HEK293 (cell line): ENCODE measurements at regions not wholly inside any gene's neighbourhood (a gene's known extent, or its start where the extent isn't known, plus 50 kb on each side); places are given as distances from the start of the nearest gene placed in this dataset.

Source experiments
- CTCF ChIA-PET: fragments of 350-600 bp; formaldehyde crosslinking; extraction: SDS; loops from one replicate; lab custom pipeline; 2021; ENCODE audit warnings: antibody characterized with exemption; lab: Yijun Ruan, JAX
- POLR2A ChIA-PET: fragments of 300-600 bp; formaldehyde crosslinking; extraction: SDS; loops from one replicate; lab custom pipeline; 2020; ENCODE audit warnings: antibody characterized with exemption, inconsistent platforms; lab: Yijun Ruan, JAX
- H3K27ac ChIP-seq: fragments of 200-500 bp; sonication (Bioruptor generic); 2 replicates; pipeline ENCODE4 v1.5.1; 2014; ENCODE audit warnings: low read depth, low read length, control low read depth, inconsistent platforms; ENCODE audit errors: extremely low read depth
- H3K36me3 ChIP-seq, 2 experiments: fragments of 200-500 bp in 1 of 2; sonication (Bioruptor generic) in 1 of 2; 1 replicate in 1 of 2; 2 replicates in 1 of 2; pipeline ENCODE4 v1.5.1; 2014 to 2017; ENCODE audit warnings: inconsistent platforms in 2 of 2, low read length in 2 of 2; ENCODE audit not compliant: control insufficient read depth in 2 of 2, insufficient read depth in 1 of 2
- H3K4me1 ChIP-seq: fragments of 200-500 bp; sonication (Bioruptor generic); 2 replicates; pipeline ENCODE4 v1.5.1; 2014; ENCODE audit warnings: mild to moderate bottlenecking, low read length, inconsistent platforms; ENCODE audit not compliant: control insufficient read depth, insufficient read depth
- H3K4me3 ChIP-seq: 2 replicates; pipeline ENCODE4 v1.5.1; 2011; ENCODE audit warnings: low read depth, mild to moderate bottlenecking, control low read depth, low read length, moderate library complexity
- H3K9me3 ChIP-seq: fragments of 200-500 bp; sonication (Bioruptor generic); 2 replicates; pipeline ENCODE4 v1.5.1; 2014; ENCODE audit warnings: low read depth, low read length, inconsistent platforms; ENCODE audit not compliant: control insufficient read depth, insufficient read depth
- BCL11B ChIP-seq: fragments of 450-650 bp; formaldehyde crosslinking; IDR thresholded peaks from 2 replicates; pipeline ENCODE4 v1.5.1; 2016; ENCODE audit warnings: low read depth, missing biosample characterization, missing genetic modification characterization
- GFI1B ChIP-seq: fragments of 450-650 bp; formaldehyde crosslinking; IDR thresholded peaks from 2 replicates; pipeline ENCODE4 v1.5.1; 2016; ENCODE audit warnings: missing biosample characterization, missing genetic modification characterization
- GLIS2 ChIP-seq: fragments of 450-650 bp; formaldehyde crosslinking; IDR thresholded peaks from 2 replicates; pipeline ENCODE4 v1.5.1; 2016; ENCODE audit warnings: missing biosample characterization, missing genetic modification characterization
- IKZF3 ChIP-seq: fragments of 450-650 bp; IDR thresholded peaks from 2 replicates; pipeline ENCODE4 v1.5.0; 2018; ENCODE audit warnings: missing biosample characterization, mild to moderate bottlenecking, missing genetic modification characterization, moderate library complexity
- KLF1 ChIP-seq: fragments of 450-650 bp; formaldehyde crosslinking; IDR thresholded peaks from 2 replicates; pipeline ENCODE4 v1.5.1; 2016; ENCODE audit warnings: missing biosample characterization, missing genetic modification characterization
- REPIN1 ChIP-seq: fragments of 450-650 bp; formaldehyde crosslinking; IDR thresholded peaks from 2 replicates; pipeline ENCODE4 v1.5.1; 2017; ENCODE audit warnings: missing biosample characterization, missing genetic modification characterization, low read depth
- SETDB1 ChIP-seq: IDR thresholded peaks from one replicate; pipeline ENCODE4 v1.6.1; 2017; ENCODE audit warnings: mild to moderate bottlenecking, low read length, moderate library complexity, mixed read lengths; ENCODE audit not compliant: insufficient read length
- ZBTB6 ChIP-seq: fragments of 450-650 bp; formaldehyde crosslinking; IDR thresholded peaks from 2 replicates; pipeline ENCODE4 v1.5.1; 2017; ENCODE audit warnings: missing biosample characterization, missing genetic modification characterization
- ZEB2 ChIP-seq: fragments of 450-650 bp; formaldehyde crosslinking; IDR thresholded peaks from 2 replicates; pipeline ENCODE4 v1.5.1; 2016; ENCODE audit warnings: missing biosample characterization, missing genetic modification characterization
- ZFP3 ChIP-seq: fragments of 450-650 bp; formaldehyde crosslinking; IDR thresholded peaks from 2 replicates; pipeline ENCODE4 v1.5.1; 2016; ENCODE audit warnings: low read depth, missing biosample characterization, missing genetic modification characterization
- ZFP37 ChIP-seq: fragments of 450-650 bp; formaldehyde crosslinking; IDR thresholded peaks from 2 replicates; pipeline ENCODE4 v1.5.1; 2016; ENCODE audit warnings: missing biosample characterization, missing genetic modification characterization
- ZFP69B ChIP-seq: fragments of 450-650 bp; formaldehyde crosslinking; IDR thresholded peaks from 2 replicates; pipeline ENCODE4 v1.5.1; 2016; ENCODE audit warnings: missing biosample characterization, missing genetic modification characterization
- ZNF133 ChIP-seq: fragments of 450-650 bp; formaldehyde crosslinking; IDR thresholded peaks from 2 replicates; pipeline ENCODE4 v1.5.1; 2016; ENCODE audit warnings: missing biosample characterization, missing genetic modification characterization
- ZNF146 ChIP-seq: fragments of 450-650 bp; formaldehyde crosslinking; IDR thresholded peaks from 2 replicates; pipeline ENCODE4 v1.5.1; 2016; ENCODE audit warnings: missing biosample characterization, missing genetic modification characterization
- ZNF155 ChIP-seq: fragments of 450-650 bp; formaldehyde crosslinking; IDR thresholded peaks from 2 replicates; pipeline ENCODE4 v1.5.1; 2016; ENCODE audit warnings: missing biosample characterization, missing genetic modification characterization
- ZNF37A ChIP-seq: fragments of 450-650 bp; IDR thresholded peaks from 2 replicates; pipeline ENCODE4 v1.5.1; 2018; ENCODE audit warnings: missing biosample characterization, missing genetic modification characterization
- ZNF513 ChIP-seq: fragments of 450-650 bp; IDR thresholded peaks from 2 replicates; pipeline ENCODE4 v1.5.1; 2018; ENCODE audit warnings: missing biosample characterization, missing genetic modification characterization
- ZNF596 ChIP-seq: fragments of 450-650 bp; IDR thresholded peaks from 2 replicates; pipeline ENCODE4 v1.5.0; 2018; ENCODE audit warnings: missing biosample characterization, mild to moderate bottlenecking, missing genetic modification characterization, moderate library complexity
- ZNF621 ChIP-seq: fragments of 450-650 bp; formaldehyde crosslinking; IDR thresholded peaks from 2 replicates; pipeline ENCODE4 v1.5.1; 2017; ENCODE audit warnings: missing biosample characterization, missing genetic modification characterization
- ZNF645 ChIP-seq: fragments of 450-650 bp; formaldehyde crosslinking; IDR thresholded peaks from 2 replicates; pipeline ENCODE4; 2016; ENCODE audit warnings: missing biosample characterization, missing genetic modification characterization
- ZNF76 ChIP-seq: fragments of 450-650 bp; formaldehyde crosslinking; IDR thresholded peaks from 2 replicates; pipeline ENCODE4; 2016; ENCODE audit warnings: low read depth, missing biosample characterization, missing genetic modification characterization, borderline replicate concordance
- ZNF791 ChIP-seq: fragments of 450-650 bp; formaldehyde crosslinking; IDR thresholded peaks from 2 replicates; pipeline ENCODE4 v1.5.1; 2016; ENCODE audit warnings: missing biosample characterization, missing genetic modification characterization
- TF ChIP-seq, protein P1 (sequence below): fragments of 450-650 bp; IDR thresholded peaks from 2 replicates; pipeline ENCODE4 v1.5.1; 2018; ENCODE audit warnings: missing biosample characterization, mild to moderate bottlenecking, missing genetic modification characterization
- TF ChIP-seq, protein P2 (sequence below): IDR thresholded peaks from 2 replicates; pipeline ENCODE4 v1.6.1; 2011; ENCODE audit warnings: mild to moderate bottlenecking, low read depth, low read length, borderline replicate concordance
- TF ChIP-seq, protein P3 (sequence below): fragments of 450-650 bp; formaldehyde crosslinking; IDR thresholded peaks from 2 replicates; pipeline ENCODE4 v1.5.1; 2016; ENCODE audit warnings: missing biosample characterization, missing genetic modification characterization
- TF ChIP-seq, protein P4 (sequence below): fragments of 450-650 bp; formaldehyde crosslinking; IDR thresholded peaks from 2 replicates; pipeline ENCODE4 v1.5.1; 2017; ENCODE audit warnings: missing biosample characterization, missing genetic modification characterization

DNA sequence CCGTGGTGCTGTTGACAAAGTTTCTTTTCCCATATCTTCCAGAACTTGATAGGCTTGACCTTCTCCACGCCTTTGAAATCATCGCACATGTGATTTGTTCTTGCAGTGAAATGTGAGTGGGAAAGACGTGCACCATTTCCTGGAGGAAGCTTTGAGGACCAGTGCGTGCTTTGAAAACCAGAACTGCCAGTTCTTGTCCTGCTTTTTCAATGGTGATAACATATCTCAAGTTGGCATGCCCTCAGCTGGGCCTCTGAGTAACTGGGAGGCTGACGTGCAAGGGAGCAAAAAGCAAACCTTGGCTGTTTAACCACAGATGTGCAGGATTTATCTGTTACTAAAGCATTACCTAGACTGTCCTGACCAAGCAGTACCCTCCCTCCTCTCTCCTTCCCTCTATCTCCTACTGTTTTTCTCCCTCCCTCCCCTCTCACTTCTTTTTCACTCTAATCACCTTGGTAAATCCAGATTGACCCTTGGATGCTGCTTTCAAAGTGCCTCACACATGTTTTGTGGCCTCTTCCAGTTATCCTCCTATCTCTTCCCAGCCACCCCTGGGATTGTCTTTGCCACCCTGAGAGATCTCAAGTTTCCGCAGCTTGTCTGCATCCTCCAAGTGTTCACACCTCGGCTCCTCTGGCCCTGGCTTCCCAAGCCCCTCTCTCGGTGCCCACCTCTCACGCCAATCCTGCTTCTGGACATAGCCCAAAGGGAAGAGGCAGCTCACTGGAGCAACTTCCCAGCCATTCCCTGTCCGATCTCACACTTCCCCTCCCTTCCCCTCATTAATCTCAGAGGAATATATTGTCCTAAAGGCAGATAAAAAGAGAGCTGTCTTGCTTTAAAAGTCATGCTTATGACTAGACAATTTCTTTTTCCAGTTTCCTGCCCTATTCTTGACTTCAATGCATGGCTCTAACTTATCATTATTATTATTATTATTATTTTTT lies 198.3 kb downstream of the ERCC6L2 start (continued):
- no peak for TF ChIP-seq ZBTB6 (tag by site-specific recombination)
- no peak for TF ChIP-seq ZNF146 (tag by site-specific recombination)
- no peak for TF ChIP-seq KLF1 (tag by site-specific recombination)
- no peak for TF ChIP-seq ZFP69B
- no peak for TF ChIP-seq ZNF155 (tag by site-specific recombination)
- TF ChIP-seq REPIN1 (tag by site-specific recombination), result no peak
- TF ChIP-seq ZEB2 (tag by site-specific recombination), result no peak
- no peak for TF ChIP-seq GLIS2 (tag by site-specific recombination)
- TF ChIP-seq, all 188 proteins: peak for 0

DNA sequence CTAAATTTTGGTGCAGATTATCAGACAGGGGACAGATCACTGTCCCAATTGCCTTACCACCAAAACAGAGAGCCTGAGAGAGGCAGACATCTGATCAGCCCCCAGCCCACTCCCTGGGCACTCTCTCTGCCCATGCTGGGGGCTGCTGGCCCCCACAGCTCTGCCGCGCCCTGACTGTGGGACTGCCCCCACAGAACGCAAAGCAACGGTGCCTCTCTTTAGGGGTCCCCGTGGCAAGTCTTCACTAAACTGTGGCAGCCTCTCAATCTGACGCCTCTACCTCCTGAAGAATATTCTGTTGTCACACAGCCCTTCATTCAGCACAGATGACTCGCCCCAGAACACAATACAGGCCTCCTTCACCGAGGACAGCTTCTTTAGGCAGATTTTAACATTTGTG lies 197.4 kb downstream of the ERCC6L2 start:
- H3K4me1 ChIP-seq, result no peaks in the 10 kb centered on the region
- no peaks in the 10 kb centered on the region for H3K9me3 ChIP-seq
- H3K27ac ChIP-seq, result no peak overlapping the region
- no peak overlapping the region for H3K4me3 ChIP-seq
- ChIA-PET POLR2A (no interaction called here), CTCF (interaction anchor here (0.6 to 1.1 kb wide), 2 partner anchors 145 to 345 kb away, joined by 3 to 4 read pairs; no protein-coding TSS in a partner anchor)
- no peak for TF ChIP-seq ZNF513 (tag by site-specific recombination)
- no peak for TF ChIP-seq ZFP37 (tag by site-specific recombination)
- no peak for TF ChIP-seq ZNF133 (tag by site-specific recombination)
- no peak for TF ChIP-seq IKZF3 (tag by site-specific recombination)
- TF ChIP-seq ZNF621, result no peak
- TF ChIP-seq, protein P1, sequence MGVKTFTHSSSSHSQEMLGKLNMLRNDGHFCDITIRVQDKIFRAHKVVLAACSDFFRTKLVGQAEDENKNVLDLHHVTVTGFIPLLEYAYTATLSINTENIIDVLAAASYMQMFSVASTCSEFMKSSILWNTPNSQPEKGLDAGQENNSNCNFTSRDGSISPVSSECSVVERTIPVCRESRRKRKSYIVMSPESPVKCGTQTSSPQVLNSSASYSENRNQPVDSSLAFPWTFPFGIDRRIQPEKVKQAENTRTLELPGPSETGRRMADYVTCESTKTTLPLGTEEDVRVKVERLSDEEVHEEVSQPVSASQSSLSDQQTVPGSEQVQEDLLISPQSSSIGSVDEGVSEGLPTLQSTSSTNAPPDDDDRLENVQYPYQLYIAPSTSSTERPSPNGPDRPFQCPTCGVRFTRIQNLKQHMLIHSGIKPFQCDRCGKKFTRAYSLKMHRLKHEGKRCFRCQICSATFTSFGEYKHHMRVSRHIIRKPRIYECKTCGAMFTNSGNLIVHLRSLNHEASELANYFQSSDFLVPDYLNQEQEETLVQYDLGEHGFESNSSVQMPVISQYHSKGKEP, result no peak
- no peak for TF ChIP-seq ZNF645 (tag by site-specific recombination)
- TF ChIP-seq, protein P2, sequence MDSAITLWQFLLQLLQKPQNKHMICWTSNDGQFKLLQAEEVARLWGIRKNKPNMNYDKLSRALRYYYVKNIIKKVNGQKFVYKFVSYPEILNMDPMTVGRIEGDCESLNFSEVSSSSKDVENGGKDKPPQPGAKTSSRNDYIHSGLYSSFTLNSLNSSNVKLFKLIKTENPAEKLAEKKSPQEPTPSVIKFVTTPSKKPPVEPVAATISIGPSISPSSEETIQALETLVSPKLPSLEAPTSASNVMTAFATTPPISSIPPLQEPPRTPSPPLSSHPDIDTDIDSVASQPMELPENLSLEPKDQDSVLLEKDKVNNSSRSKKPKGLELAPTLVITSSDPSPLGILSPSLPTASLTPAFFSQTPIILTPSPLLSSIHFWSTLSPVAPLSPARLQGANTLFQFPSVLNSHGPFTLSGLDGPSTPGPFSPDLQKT, result no peak
- no peak for TF ChIP-seq ZNF596 (tag by site-specific recombination)
- no peak for TF ChIP-seq ZNF791 (tag by site-specific recombination)
- TF ChIP-seq, protein P3, sequence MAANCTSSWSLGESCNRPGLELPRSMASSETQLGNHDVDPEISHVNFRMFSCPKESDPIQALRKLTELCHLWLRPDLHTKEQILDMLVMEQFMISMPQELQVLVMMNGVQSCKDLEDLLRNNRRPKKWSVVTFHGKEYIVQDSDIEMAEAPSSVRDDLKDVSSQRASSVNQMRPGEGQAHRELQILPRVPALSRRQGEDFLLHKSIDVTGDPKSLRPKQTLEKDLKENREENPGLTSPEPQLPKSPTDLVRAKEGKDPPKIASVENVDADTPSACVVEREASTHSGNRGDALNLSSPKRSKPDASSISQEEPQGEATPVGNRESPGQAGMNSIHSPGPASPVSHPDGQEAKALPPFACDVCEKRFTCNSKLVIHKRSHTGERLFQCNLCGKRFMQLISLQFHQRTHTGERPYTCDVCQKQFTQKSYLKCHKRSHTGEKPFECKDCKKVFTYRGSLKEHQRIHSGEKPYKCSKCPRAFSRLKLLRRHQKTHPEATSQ (tag by site-specific recombination), result no peak
- TF ChIP-seq SETDB1, result no peak
- no peak for TF ChIP-seq GFI1B (tag by site-specific recombination)
- TF ChIP-seq ZFP3 (tag by site-specific recombination), result no peak
- no peak for TF ChIP-seq KLF1 (tag by site-specific recombination)
- TF ChIP-seq, protein P4, sequence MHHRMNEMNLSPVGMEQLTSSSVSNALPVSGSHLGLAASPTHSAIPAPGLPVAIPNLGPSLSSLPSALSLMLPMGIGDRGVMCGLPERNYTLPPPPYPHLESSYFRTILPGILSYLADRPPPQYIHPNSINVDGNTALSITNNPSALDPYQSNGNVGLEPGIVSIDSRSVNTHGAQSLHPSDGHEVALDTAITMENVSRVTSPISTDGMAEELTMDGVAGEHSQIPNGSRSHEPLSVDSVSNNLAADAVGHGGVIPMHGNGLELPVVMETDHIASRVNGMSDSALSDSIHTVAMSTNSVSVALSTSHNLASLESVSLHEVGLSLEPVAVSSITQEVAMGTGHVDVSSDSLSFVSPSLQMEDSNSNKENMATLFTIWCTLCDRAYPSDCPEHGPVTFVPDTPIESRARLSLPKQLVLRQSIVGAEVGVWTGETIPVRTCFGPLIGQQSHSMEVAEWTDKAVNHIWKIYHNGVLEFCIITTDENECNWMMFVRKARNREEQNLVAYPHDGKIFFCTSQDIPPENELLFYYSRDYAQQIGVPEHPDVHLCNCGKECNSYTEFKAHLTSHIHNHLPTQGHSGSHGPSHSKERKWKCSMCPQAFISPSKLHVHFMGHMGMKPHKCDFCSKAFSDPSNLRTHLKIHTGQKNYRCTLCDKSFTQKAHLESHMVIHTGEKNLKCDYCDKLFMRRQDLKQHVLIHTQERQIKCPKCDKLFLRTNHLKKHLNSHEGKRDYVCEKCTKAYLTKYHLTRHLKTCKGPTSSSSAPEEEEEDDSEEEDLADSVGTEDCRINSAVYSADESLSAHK (tag by site-specific recombination), result no peak
- no peak for TF ChIP-seq ZNF37A (tag by site-specific recombination)
- no peak for TF ChIP-seq ZNF76 (tag by site-specific recombination)
- TF ChIP-seq BCL11B, result no peak
- no peaks in the 10 kb centered on the region for H3K36me3 ChIP-seq
